Smooth muscle cell (in vitro differentiated cells): ENCODE measurements at regions not wholly inside any gene's neighbourhood (a gene's known extent, or its start where the extent isn't known, plus 50 kb on each side); places are given as distances from the start of the nearest gene placed in this dataset.

Experiments
- DNase-seq: peaks from one replicate; lab custom pipeline; 2025; ENCODE audit not compliant: unreplicated experiment; lab: John Stamatoyannopoulos, UW
- H2AFZ ChIP-seq: fragments of 200-600 bp; sonication (generic); 2 replicates; pipeline ENCODE4 v1.6.0; 2016; ENCODE audit warnings: antibody characterized with exemption, low read depth, mild to moderate bottlenecking
- H3F3A ChIP-seq: fragments of 200-600 bp; sonication (generic); 2 replicates; pipeline ENCODE4 v1.6.0; 2017; ENCODE audit warnings: antibody characterized with exemption, low read depth
- H3K27ac ChIP-seq: fragments of 200-600 bp; sonication (generic); 2 replicates; pipeline ENCODE4 v1.5.1; 2016; ENCODE audit warnings: low read depth, mild to moderate bottlenecking
- H3K27me3 ChIP-seq: fragments of 200-600 bp; sonication (generic); 2 replicates; pipeline ENCODE4 v1.6.1; 2016; ENCODE audit warnings: low read depth, mild to moderate bottlenecking
- H3K36me3 ChIP-seq: fragments of 200-600 bp; sonication (generic); 2 replicates; pipeline ENCODE4 v1.5.1; 2016; ENCODE audit warnings: low read depth
- H3K4me1 ChIP-seq: fragments of 200-600 bp; sonication (generic); 2 replicates; pipeline ENCODE4 v1.5.1; 2016; ENCODE audit warnings: low read depth
- H3K4me2 ChIP-seq: fragments of 200-600 bp; sonication (generic); 2 replicates; pipeline ENCODE4 v1.6.0; 2016; ENCODE audit warnings: mild to moderate bottlenecking
- H3K4me3 ChIP-seq: fragments of 200-600 bp; sonication (generic); 2 replicates; pipeline ENCODE4 v1.5.1; 2016; ENCODE audit warnings: mild to moderate bottlenecking
- H3K79me2 ChIP-seq: fragments of 200-600 bp; sonication (generic); 2 replicates; pipeline ENCODE4 v1.6.0; 2016; ENCODE audit warnings: low read depth, mild to moderate bottlenecking
- H3K9ac ChIP-seq: fragments of 200-600 bp; sonication (generic); 2 replicates; pipeline ENCODE4 v1.6.0; 2016; ENCODE audit warnings: low read depth
- H3K9me3 ChIP-seq: fragments of 200-600 bp; sonication (generic); replicated peaks from 2 replicates; pipeline ENCODE4 v1.5.1; 2016; ENCODE audit warnings: low read depth
- H4K20me1 ChIP-seq: fragments of 200-600 bp; sonication (generic); 2 replicates; pipeline ENCODE4 v1.6.0; 2016; ENCODE audit warnings: low read depth
- CTCF ChIP-seq: fragments of 200-600 bp; sonication (generic); IDR thresholded peaks from 2 replicates; pipeline ENCODE4 v1.5.1; 2017; ENCODE audit warnings: borderline replicate concordance, mild to moderate bottlenecking, antibody characterized with exemption; ENCODE audit not compliant: insufficient read depth, poor library complexity, severe bottlenecking
- WGBS: methylation state at CpG from one replicate; pipeline ENCODE4 v1.1.7; 2016; ENCODE audit warnings: low lambda C conversion rate; 5-methylcytosine and 5-hydroxymethylcytosine counted together

GRCh38 chr4:162229670-162230069 is 65.9 kb upstream of the FSTL5 start:
- no peaks in the 10 kb centered on the region for H3F3A ChIP-seq
- no peaks in the 10 kb centered on the region for H3K79me2 ChIP-seq
- no peak overlapping the region for H3K4me3 ChIP-seq
- no peaks in the 10 kb centered on the region for H4K20me1 ChIP-seq
- H3K27ac ChIP-seq, result no peak overlapping the region
- no peak for DNase-seq
- H2AFZ ChIP-seq, result no peak overlapping the region
- no peaks in the 10 kb centered on the region for H3K27me3 ChIP-seq
- no peak for TF ChIP-seq CTCF
- WGBS, result 74% methylated on average over 2 of the region's 2 CpGs
- H3K36me3 ChIP-seq, result no peaks in the 10 kb centered on the region
- no peaks in the 10 kb centered on the region for H3K9me3 ChIP-seq
- H3K4me1 ChIP-seq, result no peaks in the 10 kb centered on the region
- no peak overlapping the region for H3K9ac ChIP-seq
- H3K4me2 ChIP-seq, result no peak overlapping the region

- H3K27ac ChIP-seq, result no peak overlapping the region
- no peaks in the 10 kb centered on the region for H3K79me2 ChIP-seq
- H3K36me3 ChIP-seq, result no peaks in the 10 kb centered on the region
- H3K9me3 ChIP-seq, result no peaks in the 10 kb centered on the region
- H3F3A ChIP-seq, result no peaks in the 10 kb centered on the region
- no peak overlapping the region for H3K9ac ChIP-seq
- no peaks in the 10 kb centered on the region for H4K20me1 ChIP-seq
- H3K4me3 ChIP-seq, result no peak overlapping the region
- 87% methylated on average over 4 of the region's 4 CpGs for WGBS
- no peaks in the 10 kb centered on the region for H3K4me1 ChIP-seq
- H3K4me2 ChIP-seq, result no peak overlapping the region
- no peak for TF ChIP-seq CTCF
- H3K27me3 ChIP-seq, result no peaks in the 10 kb centered on the region
- no peak for DNase-seq
- no peak overlapping the region for H2AFZ ChIP-seq
Observed at GRCh38 chr4:162221148-162221547, 57.3 kb upstream of the FSTL5 start.
